ENCODE measurements at regions not wholly inside any gene's neighbourhood (a gene's known extent, or its start where the extent isn't known, plus 50 kb on each side); places are given as distances from the start of the nearest gene placed in this dataset.

GRCh38 chr2:16266571-16266970 is 326.2 kb downstream of the MYCN start:
- Mint-ChIP-seq H3K36me3 (ENCODE audit: unreplicated experiment) (no peaks in the 10 kb centered on the region), H3K9me3 (ENCODE audit: unreplicated experiment) (no peaks in the 10 kb centered on the region)
- no peak for DNase-seq

GRCh38 chr2:16264931-16265540 is 324.7 kb downstream of the MYCN start:
- H3K36me3 Mint-ChIP-seq (ENCODE audit: unreplicated experiment): no peaks in the 10 kb centered on the region
- no peak overlapping the region for H3K4me3 Mint-ChIP-seq (ENCODE audit: unreplicated experiment)
- no peaks in the 10 kb centered on the region for H3K27me3 Mint-ChIP-seq (ENCODE audit: unreplicated experiment)
- no peak for TF ChIP-seq CTCF (IDR thresholded peaks at IDR 0.05; ENCODE audit: partially characterized antibody, unreplicated experiment)
- no peaks in the 10 kb centered on the region for H3K9me3 Mint-ChIP-seq (ENCODE audit: unreplicated experiment)
- H3K4me1 Mint-ChIP-seq (ENCODE audit: low read depth, unreplicated experiment): no peaks in the 10 kb centered on the region
- no peak for DNase-seq
- no peak overlapping the region for H3K27ac Mint-ChIP-seq (ENCODE audit: unreplicated experiment)

More at GRCh38 chr2:16266571-16266970, 326.2 kb downstream of the MYCN start:
- Mint-ChIP-seq H3K27ac (ENCODE audit: unreplicated experiment) (no peak overlapping the region), H3K4me1 (ENCODE audit: low read depth, unreplicated experiment) (no peaks in the 10 kb centered on the region), H3K27me3 (ENCODE audit: unreplicated experiment) (no peaks in the 10 kb centered on the region), H3K4me3 (ENCODE audit: unreplicated experiment) (no peak overlapping the region)
- TF ChIP-seq CTCF (IDR thresholded peaks at IDR 0.05; ENCODE audit: partially characterized antibody, unreplicated experiment): no peak

- no peaks in the 10 kb centered on the region for H3K4me1 Mint-ChIP-seq (ENCODE audit: low read depth, unreplicated experiment)
- no peaks in the 10 kb centered on the region for H3K27me3 Mint-ChIP-seq (ENCODE audit: unreplicated experiment)
- no peak overlapping the region for H3K4me3 Mint-ChIP-seq (ENCODE audit: unreplicated experiment)
- H3K27ac Mint-ChIP-seq (ENCODE audit: unreplicated experiment): no peak overlapping the region
- TF ChIP-seq CTCF (IDR thresholded peaks at IDR 0.05; ENCODE audit: partially characterized antibody, unreplicated experiment): no peak
- no peak for DNase-seq
- H3K9me3 Mint-ChIP-seq (ENCODE audit: unreplicated experiment): no peaks in the 10 kb centered on the region
- no peaks in the 10 kb centered on the region for H3K36me3 Mint-ChIP-seq (ENCODE audit: unreplicated experiment)
Observed at GRCh38 chr2:16264491-16264890, 324.1 kb downstream of the MYCN start.

- H3K4me3 Mint-ChIP-seq (ENCODE audit: unreplicated experiment): no peak overlapping the region
- H3K36me3 Mint-ChIP-seq (ENCODE audit: unreplicated experiment): no peaks in the 10 kb centered on the region
- no peaks in the 10 kb centered on the region for H3K27me3 Mint-ChIP-seq (ENCODE audit: unreplicated experiment)
- no peak for DNase-seq
- H3K4me1 Mint-ChIP-seq (ENCODE audit: low read depth, unreplicated experiment): no peaks in the 10 kb centered on the region
- TF ChIP-seq CTCF (IDR thresholded peaks at IDR 0.05; ENCODE audit: partially characterized antibody, unreplicated experiment): no peak
- H3K9me3 Mint-ChIP-seq (ENCODE audit: unreplicated experiment): no peaks in the 10 kb centered on the region
- no peak overlapping the region for H3K27ac Mint-ChIP-seq (ENCODE audit: unreplicated experiment)
Observed at GRCh38 chr2:16263241-16263890, 323.0 kb downstream of the MYCN start.

- H3K4me1 Mint-ChIP-seq (ENCODE audit: low read depth, unreplicated experiment): no peaks in the 10 kb centered on the region
- H3K27ac Mint-ChIP-seq (ENCODE audit: unreplicated experiment): no peak overlapping the region
- no peak for TF ChIP-seq CTCF (IDR thresholded peaks at IDR 0.05; ENCODE audit: partially characterized antibody, unreplicated experiment)
- no peak overlapping the region for H3K4me3 Mint-ChIP-seq (ENCODE audit: unreplicated experiment)
- no peaks in the 10 kb centered on the region for H3K36me3 Mint-ChIP-seq (ENCODE audit: unreplicated experiment)
- no peaks in the 10 kb centered on the region for H3K9me3 Mint-ChIP-seq (ENCODE audit: unreplicated experiment)
- H3K27me3 Mint-ChIP-seq (ENCODE audit: unreplicated experiment): no peaks in the 10 kb centered on the region
- DNase-seq: no peak
Observed at GRCh38 chr2:16262526-16263178, 322.3 kb downstream of the MYCN start.
